HUES48 (cell line): ENCODE measurements at regions not wholly inside any gene's neighbourhood (a gene's known extent, or its start where the extent isn't known, plus 50 kb on each side); places are given as distances from the start of the nearest gene placed in this dataset.
A peak's percentile ranks its signal among the peaks of the same experiment; 100 is the strongest.
"Not testable (repeated sequence)": the region's sequence is repeated elsewhere in the genome, so short reads cannot be mapped to it uniquely, and the experiment has no call there.

ENCODE experiments used
- H3K27ac ChIP-seq: one replicate; pipeline ENCODE4 v1.7.0; 2013; ENCODE audit warnings: low read depth, low read length, inconsistent platforms
- H3K27me3 ChIP-seq: 2 replicates; pipeline ENCODE4 v1.6.1; 2013; ENCODE audit warnings: mild to moderate bottlenecking, low read length; ENCODE audit not compliant: control insufficient read depth, insufficient read depth
- H3K36me3 ChIP-seq: 2 replicates; pipeline ENCODE4 v1.6.1; 2013; ENCODE audit warnings: low read length; ENCODE audit not compliant: control insufficient read depth, insufficient read depth
- H3K4me1 ChIP-seq: 2 replicates; pipeline ENCODE4 v1.6.1; 2013; ENCODE audit warnings: mild to moderate bottlenecking, low read length; ENCODE audit not compliant: control insufficient read depth, insufficient read depth
- H3K4me3 ChIP-seq: 2 replicates; pipeline ENCODE4 v1.5.1; 2013; ENCODE audit warnings: mild to moderate bottlenecking, low read depth, low read length
- H3K9ac ChIP-seq: 2 replicates; pipeline ENCODE4 v1.6.1; 2013; ENCODE audit warnings: mild to moderate bottlenecking, low read depth, low read length, moderate library complexity
- H3K9me3 ChIP-seq: 2 replicates; pipeline ENCODE4 v1.6.1; 2013; ENCODE audit warnings: low read length; ENCODE audit not compliant: control insufficient read depth, insufficient read depth

DNA sequence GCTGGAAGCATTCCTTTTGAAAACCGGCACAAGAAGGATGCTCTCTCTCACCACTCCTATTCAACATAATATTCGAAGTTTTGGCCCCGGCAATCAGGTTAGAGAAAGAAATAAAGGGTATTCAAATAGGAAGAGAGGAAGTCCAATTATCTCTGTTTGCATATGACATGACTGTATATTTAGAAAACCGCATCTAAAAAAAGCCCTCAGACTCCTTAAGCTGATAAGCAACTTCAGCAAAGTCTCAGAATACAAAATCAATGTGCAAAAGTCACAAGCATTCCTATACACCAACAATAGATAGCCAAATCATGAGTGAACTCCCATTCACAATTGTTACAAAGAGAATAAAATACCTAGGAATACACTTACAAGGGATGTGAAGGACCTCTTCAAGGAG is 93.1 kb upstream of the ADAMTS9 start:
- not testable (repeated sequence) for H3K4me3 ChIP-seq, H3K27me3 ChIP-seq, H3K27ac ChIP-seq

DNA sequence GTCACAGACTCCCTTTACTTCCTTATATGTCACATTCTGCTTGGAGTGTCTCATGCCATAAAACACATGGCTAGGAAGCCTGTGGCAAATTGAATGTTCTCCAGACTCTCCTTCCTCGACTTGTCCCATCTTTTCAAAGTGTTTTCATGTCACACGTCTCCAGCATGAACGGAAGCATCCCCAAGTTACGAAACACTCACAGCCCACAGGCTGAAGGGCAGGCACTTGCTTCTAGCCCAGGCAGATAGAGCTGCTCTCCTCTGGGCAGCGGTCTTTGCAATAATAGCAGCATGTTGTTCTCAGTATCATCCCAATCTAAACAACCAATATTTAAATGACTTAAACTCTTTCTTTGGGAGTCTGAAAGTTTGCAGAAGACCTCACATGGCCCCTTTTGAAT is 85.3 kb upstream of the ADAMTS9 start:
- Histone ChIP-seq H3K4me1 (no peaks in the 10 kb centered on the region), H3K27ac (no peak overlapping the region), H3K36me3 (no peaks in the 10 kb centered on the region)

More for the DNA sequence above, 93.1 kb upstream of the ADAMTS9 start:
- H3K9ac ChIP-seq, H3K36me3 ChIP-seq, H3K9me3 ChIP-seq, H3K4me1 ChIP-seq: not testable (repeated sequence)

DNA sequence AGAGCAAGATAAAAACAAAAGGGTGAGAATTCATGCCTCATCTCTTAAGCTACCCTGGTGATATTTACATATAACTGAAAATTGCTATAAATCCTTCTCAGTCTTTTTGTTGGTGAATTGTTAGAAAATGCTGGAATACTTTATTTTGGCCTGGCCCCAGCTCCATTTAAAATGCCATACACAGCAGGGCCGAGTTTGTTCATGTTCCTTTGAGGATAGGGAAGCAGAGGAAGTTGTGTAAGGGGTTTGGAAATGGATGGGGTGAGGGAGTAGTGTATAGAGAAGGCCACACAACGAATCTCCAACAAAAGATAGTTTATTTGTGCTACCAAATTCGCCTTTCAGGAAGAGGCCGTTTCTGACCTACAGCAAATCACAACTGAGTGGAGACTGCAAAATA is 78.6 kb upstream of the ADAMTS9 start:
- Histone ChIP-seq H3K9ac (no peak overlapping the region), H3K36me3 (no peaks in the 10 kb centered on the region), H3K27ac (no peak overlapping the region), H3K27me3 (no peaks in the 10 kb centered on the region), H3K9me3 (no peaks in the 10 kb centered on the region), H3K4me1 (peaks cover 14% of the 10 kb centered on the region), H3K4me3 (no peak overlapping the region)

More for the DNA sequence above, 85.3 kb upstream of the ADAMTS9 start:
- no peak overlapping the region for H3K4me3 ChIP-seq
- H3K9me3 ChIP-seq: no peaks in the 10 kb centered on the region; the same call in 1 of the 2 replicates
- H3K27me3 ChIP-seq: no peaks in the 10 kb centered on the region
- H3K9ac ChIP-seq: no peak overlapping the region

DNA sequence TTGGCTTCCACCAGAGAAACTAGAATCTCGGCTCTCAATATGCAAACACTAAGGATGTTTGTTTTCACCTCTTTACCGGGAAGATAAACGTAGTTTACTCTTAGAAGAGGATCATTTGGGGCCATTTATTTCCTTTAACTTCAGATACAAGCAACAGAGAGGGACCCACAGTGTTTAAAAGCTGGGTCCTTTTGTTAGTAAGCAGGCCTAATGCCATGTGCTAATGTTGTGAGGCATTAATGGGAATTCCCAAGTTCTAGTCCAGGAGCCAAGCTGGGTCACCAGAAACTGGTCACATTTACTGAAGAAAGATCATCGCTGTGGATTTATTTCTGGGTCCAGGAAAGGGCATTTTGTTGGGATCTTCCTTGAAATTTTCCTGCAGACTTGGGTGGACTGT is 78.1 kb upstream of the ADAMTS9 start:
- Histone ChIP-seq H3K9ac (no peak overlapping the region), H3K27ac (peak overlapping the region; percentile 38), H3K36me3 (no peaks in the 10 kb centered on the region), H3K9me3 (no peaks in the 10 kb centered on the region), H3K27me3 (no peaks in the 10 kb centered on the region), H3K4me1 (peaks cover 14% of the 10 kb centered on the region), H3K4me3 (no peak overlapping the region)

DNA sequence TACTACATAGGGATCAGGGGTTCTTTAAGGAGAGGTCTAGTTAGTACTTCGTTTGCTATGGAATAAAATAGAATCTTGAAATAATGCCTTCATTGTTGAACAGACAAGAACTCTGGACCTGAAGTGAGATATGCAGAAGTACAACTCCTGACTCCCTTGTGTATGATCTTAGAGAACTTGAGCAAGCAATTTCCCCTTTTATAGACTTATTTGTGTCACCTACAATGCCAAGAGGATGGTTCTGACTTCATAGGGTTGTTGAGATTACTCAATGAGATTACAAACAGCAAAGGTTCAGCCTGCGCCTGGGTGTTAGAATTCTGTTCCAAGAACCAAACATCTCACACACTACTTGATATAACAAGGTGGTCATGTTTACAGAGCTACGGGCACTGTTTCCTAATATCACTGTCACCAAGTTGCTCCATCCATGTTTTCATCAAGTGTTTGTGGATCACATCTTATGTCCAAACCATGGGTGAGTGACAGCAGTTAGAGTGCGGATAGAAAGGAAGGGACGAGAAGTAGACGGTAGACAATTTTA is 76.7 kb upstream of the ADAMTS9 start:
- no peak overlapping the region for H3K9ac ChIP-seq
- peaks cover 14% of the 10 kb centered on the region for H3K4me1 ChIP-seq
- no peak overlapping the region for H3K4me3 ChIP-seq
- H3K27ac ChIP-seq: no peak overlapping the region
- H3K27me3 ChIP-seq: no peaks in the 10 kb centered on the region
- no peaks in the 10 kb centered on the region for H3K9me3 ChIP-seq
- H3K36me3 ChIP-seq: no peaks in the 10 kb centered on the region

DNA sequence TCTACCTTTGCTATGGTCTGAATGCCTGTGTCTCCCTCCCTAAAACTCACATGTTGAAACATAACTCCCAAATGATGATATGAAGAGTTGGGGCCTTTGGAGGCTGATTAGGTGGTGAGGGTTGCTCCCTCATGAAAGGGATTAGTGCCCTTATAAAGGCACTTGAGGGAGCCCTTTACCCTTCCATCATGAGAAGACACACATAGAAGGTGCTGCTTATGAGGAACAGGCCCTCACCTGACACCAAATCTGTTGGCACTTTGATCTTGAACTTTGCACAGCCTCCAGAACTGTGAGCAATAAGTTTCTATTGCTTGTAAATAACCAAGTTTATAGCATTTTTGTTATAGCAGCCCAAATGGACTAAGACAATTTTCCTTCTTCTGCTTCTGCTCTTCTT is 76.2 kb upstream of the ADAMTS9 start:
- no peaks in the 10 kb centered on the region for H3K27me3 ChIP-seq
- no peaks in the 10 kb centered on the region for H3K9me3 ChIP-seq
- H3K27ac ChIP-seq: no peak overlapping the region
- H3K4me3 ChIP-seq: no peak overlapping the region
- H3K9ac ChIP-seq: no peak overlapping the region
- H3K36me3 ChIP-seq: no peaks in the 10 kb centered on the region
- H3K4me1 ChIP-seq: peaks cover 14% of the 10 kb centered on the region

DNA sequence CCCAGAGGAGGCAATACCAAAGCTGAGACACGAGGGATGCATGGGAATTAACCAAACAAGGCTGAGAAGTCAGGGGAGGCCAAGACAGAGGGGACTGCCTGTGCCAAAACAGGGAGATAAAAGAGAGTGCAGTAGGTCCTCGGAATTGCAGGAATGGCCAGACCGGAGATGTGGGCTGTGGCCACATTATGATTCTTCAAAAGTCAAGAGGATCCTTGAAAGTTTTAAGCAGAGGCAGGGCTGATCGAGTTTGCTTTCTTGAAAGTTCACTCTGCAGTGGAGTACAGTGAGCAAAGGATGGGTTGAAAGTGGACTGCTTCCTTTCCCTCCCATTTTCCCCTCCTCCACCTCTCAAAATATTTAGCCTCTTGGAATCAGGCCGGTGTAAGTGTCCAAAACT is 73.9 kb upstream of the ADAMTS9 start:
- Histone ChIP-seq H3K36me3 (no peaks in the 10 kb centered on the region), H3K27me3 (no peaks in the 10 kb centered on the region), H3K27ac (no peak overlapping the region), H3K9me3 (no peaks in the 10 kb centered on the region), H3K9ac (no peak overlapping the region), H3K4me1 (peaks cover 13% of the 10 kb centered on the region), H3K4me3 (no peak overlapping the region)

DNA sequence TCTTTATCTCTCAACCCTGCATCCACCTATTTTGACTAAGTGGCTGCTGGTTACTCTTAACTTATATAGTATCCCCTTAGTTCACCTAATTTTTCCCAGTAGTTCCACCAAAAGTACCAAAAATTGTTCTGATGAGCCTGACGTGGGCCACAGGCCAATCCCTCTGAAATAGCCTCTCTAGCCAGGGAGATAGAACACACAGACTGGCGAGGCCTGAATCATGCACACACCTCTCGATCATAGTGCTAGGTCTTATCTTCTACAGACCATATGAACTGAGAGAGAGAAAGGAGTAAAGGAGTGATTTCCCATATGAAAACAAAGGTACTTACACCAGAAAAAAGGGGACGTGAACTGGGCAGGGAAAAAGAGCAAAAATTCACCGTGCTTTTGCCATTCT is 72.5 kb upstream of the ADAMTS9 start:
- Histone ChIP-seq H3K27ac (no peak overlapping the region), H3K36me3 (no peaks in the 10 kb centered on the region), H3K27me3 (no peaks in the 10 kb centered on the region), H3K4me1 (no peaks in the 10 kb centered on the region), H3K9ac (no peak overlapping the region), H3K4me3 (no peak overlapping the region), H3K9me3 (no peaks in the 10 kb centered on the region)

DNA sequence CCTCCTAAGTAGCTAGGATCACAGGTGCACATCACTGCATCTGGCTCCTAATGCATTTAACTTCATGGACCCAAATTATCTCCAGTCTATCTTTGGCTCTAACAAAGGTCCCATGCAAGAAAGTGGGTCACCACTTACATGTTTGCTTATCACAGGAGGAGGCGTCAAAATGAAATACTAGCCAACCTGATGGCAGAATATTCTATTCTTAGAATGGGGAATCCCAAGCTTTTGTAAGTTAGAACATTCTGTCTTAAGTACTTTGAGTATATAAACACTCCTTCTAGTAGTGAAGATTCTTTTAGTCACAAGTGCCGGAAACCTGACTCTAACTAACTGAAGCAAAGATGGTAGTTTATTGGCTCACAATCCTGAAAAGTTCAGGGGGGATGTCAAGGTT is 72.0 kb upstream of the ADAMTS9 start:
- no peaks in the 10 kb centered on the region for H3K36me3 ChIP-seq
- H3K27me3 ChIP-seq: no peaks in the 10 kb centered on the region
- H3K9ac ChIP-seq: no peak overlapping the region
- no peak overlapping the region for H3K27ac ChIP-seq
- no peaks in the 10 kb centered on the region for H3K4me1 ChIP-seq
- no peak overlapping the region for H3K4me3 ChIP-seq
- H3K9me3 ChIP-seq: no peaks in the 10 kb centered on the region

DNA sequence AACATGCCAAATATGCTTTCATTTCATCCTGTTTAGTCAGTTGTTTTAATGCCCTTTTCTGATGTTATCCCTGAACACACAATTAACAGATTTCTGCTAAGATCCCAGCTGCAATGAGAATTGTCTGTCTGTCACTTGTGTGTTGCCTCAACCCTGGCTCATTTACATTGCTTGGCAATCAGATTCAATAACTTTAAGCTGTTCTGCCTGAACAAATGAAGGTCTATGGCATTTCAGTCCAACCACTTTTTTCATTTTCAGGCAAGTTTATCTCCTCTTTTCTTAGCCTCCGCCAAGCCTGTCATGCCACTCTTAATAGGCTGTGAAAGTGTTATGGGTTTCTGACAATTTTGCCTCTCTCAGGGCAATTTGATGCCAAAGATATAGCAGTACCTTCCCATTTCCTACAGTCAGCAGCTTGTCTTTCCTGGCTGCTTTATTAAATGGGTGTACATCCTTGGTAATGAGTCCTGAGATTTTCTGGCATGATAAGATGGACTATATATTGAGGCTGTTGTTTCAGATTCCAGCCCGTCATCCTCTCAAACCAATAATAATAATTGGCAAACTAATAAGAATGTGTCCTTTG is 68.7 kb upstream of the ADAMTS9 start:
- no peaks in the 10 kb centered on the region for H3K36me3 ChIP-seq
- H3K4me1 ChIP-seq: no peaks in the 10 kb centered on the region
- H3K9ac ChIP-seq: no peak overlapping the region
- H3K9me3 ChIP-seq: no peaks in the 10 kb centered on the region
- H3K27ac ChIP-seq: no peak overlapping the region
- H3K27me3 ChIP-seq: no peaks in the 10 kb centered on the region
- no peak overlapping the region for H3K4me3 ChIP-seq

DNA sequence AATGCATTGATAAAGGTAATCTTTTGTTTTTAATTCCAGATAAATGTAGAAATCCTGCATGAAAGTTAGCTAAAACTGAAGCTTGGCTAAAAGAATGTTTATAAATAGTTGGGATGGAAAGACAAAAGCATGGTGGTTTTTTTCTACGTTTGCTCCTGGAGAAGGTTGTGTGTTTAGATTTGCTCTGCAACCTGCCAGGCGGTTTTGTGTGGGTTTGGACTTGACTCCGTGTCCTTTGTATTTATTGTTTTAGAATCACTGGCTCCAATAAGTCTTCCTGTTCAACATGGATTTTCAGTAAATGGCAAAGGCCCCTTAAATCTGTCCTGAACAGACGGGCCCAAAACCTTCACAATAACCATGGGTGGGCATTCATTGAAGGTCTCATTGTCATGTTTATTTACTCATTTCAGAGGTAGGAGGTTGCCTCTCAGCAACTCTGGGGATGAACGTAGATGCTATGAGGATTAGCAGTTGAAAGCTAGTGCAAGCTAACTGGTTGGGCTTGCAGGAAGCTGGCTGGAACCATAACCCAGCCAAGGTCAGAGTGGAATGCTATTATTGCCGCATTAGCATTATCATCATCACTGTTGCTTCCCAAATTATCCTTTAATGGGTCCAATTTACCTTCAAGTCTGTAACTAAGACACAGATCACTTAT is 60.6 kb upstream of the ADAMTS9 start:
- H3K36me3 ChIP-seq: no peaks in the 10 kb centered on the region
- no peaks in the 10 kb centered on the region for H3K9me3 ChIP-seq
- H3K27ac ChIP-seq: peak overlapping the region; percentile 74
- no peak overlapping the region; the same call in 1 of the 2 replicates for H3K4me3 ChIP-seq
- no peaks in the 10 kb centered on the region for H3K27me3 ChIP-seq
- H3K9ac ChIP-seq: no peak overlapping the region
- peaks cover 26% of the 10 kb centered on the region for H3K4me1 ChIP-seq
